DMS114 treated with DMSO at 0.1 percent for 48 hours (cell line): ENCODE measurements at regions not wholly inside any gene's neighbourhood (a gene's known extent, or its start where the extent isn't known, plus 50 kb on each side); places are given as distances from the start of the nearest gene placed in this dataset.
"Not testable (repeated sequence)": the region's sequence is repeated elsewhere in the genome, so short reads cannot be mapped to it uniquely, and the experiment has no call there.

Experiments
- DNase-seq: peaks from one replicate; lab custom pipeline; 2025; ENCODE audit not compliant: unreplicated experiment; lab: John Stamatoyannopoulos, UW

DNA sequence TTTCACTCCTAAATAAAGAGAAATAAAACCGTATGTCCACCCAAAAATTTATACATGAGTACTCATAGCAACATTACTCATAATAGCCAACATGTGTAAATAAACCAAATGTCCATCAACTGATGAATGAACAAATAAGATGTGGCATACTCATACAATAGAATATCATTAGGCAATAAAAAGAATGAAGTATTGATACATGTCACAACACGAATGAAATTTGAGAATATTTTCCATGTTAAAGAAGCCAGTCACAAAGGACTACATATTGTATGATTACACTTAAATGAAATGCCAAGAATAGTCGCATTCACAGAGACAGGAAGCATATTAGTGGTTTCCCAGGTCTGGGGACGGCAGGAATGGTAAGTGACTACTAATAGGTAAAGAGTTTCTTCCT is 869.2 kb downstream of the IGSF11 start:
- no peak for DNase-seq

DNA sequence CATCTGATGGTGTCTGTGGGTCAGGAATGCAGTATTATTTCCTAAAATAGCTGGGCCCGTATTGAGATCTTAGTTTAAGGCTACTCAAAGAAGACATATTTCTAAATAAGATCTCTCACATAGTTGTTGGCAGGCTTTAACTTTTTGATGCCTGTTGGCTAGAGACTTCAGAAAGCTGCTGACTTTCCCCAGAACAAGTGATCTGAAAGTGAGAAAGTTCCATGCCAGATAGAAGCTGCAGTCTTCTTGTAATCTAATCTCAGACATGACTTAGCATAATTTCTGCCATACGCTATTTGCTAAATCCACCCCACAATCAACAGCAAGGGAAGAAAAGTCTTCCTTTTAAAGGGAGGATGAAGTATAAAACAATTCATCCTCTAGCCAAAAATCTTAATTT is 867.1 kb downstream of the IGSF11 start:
- no peak for DNase-seq

DNA sequence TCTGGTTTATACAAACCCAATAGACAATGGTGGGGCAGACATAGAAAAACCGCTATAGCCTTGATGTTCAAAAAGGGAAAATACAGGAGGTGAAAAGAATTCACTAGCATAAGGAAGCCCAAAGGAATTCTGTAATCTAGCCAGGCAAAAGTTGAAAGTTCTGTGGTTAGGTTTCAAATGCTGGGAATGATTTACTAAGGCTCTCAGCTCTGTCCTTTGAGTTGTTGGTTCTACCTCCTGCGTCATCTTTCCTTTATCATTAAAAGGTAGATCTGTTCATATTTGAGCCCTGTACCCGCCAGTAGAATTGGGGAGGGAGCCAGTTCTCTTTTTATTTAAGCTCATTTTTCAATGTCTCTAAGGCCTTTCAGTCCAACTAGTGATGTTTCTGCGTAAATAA is 866.5 kb downstream of the IGSF11 start:
- no peak for DNase-seq

DNA sequence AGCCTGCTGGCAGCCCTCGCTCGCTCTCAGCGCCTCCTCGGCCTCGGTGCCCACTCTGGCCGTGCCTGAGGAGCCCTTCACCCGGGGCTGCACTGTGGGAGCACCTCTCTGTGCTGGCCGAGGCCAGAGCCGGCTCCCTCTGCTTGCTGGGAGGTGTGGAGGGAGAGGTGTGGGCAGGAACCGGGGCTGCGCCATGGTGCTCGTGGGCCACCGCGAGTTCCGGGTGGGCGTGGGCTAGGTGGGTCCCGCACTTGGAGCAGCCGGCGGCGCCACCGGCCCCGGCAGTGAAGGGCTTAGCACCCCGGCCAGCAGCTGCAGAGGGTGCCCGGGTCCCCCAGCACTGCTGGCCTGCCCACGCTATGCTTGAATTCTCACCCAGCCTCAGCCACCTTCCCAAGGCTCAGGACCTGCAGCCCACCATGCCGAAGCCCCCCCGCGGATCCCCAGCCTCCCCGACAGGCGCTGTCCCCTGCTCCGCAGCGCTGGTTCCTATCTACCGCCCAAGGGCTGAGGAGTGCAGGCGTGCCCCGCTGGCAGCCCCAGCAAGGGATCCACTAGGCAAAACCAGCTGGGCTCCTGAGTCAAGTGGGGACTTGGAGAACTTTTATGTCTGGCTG is 863.3 kb downstream of the IGSF11 start:
- no peak for DNase-seq

DNA sequence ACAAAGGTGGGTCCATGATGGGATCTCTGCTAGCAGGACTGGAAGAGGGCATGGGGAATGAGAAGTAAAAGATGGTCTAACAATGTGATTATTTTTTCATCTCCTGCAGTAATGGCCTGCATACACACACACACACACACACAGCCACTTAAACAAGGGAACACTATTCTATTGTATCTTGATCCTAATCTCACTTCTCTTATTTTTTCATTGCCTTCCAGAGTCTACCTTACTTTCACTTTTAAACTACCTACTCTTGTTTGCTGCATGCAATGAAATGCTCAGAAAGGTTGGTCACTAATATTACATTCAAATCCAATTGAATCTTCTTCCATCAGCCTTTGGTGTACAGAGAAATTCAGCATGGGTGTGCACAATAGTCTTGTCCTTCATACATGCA is 853.8 kb downstream of the IGSF11 start:
- DNase-seq: no peak

DNA sequence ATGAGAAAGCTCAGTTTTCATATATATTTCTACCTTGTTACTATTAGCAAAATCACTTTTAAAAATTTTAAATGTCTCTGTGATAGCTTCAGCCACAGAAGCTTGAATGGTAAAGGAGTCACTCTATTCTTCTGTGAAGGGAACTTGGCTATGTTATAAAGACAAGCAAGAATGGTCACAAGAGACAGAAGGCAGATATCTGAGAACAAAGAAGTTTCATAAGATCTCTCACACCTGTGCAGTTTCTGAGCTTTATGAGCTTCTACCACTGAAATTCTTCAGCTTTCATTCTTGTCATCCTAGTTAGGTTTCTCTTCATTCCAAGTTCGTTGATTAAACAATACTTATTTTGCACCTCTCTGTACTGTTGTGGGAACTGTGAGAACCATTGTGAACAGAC is 853.4 kb downstream of the IGSF11 start:
- no peak for DNase-seq

DNA sequence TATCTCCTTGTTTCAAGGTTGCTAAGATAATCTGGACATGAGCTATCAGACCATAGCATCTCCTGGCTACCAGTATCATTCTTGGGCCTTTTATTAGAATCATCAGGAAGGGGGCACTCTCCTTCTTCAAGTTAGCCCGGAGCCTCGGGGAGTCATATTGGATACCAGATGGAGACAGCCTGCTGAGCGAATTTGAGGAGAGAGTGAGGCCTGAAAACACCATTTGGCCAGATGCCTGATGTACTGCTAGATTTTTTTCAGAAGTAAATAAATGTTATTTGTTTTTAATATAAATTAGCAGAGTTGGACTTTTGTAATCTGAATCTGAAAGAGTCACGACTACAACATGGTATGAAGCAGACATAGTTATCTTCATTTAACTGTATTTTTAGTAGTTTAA is 848.6 kb downstream of the IGSF11 start:
- DNase-seq: no peak

DNA sequence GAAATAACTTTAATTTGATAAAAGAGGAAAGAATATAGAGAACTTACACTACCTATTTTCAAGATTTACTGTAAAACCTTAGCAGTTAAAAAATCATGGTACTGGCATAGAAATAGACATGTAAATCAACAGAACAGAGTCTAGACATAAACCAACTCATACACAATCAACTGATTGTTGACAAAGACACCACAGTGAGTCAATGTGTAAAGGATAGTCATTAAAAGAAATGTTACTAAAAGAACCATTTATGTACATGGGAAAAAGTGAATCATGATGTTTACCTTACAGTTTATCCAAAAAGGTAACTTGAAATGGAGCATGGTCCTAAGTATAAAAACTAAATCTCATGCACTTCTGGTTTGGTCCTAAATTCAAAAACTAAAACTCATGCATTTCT is 847.4 kb downstream of the IGSF11 start:
- no peak for DNase-seq

DNA sequence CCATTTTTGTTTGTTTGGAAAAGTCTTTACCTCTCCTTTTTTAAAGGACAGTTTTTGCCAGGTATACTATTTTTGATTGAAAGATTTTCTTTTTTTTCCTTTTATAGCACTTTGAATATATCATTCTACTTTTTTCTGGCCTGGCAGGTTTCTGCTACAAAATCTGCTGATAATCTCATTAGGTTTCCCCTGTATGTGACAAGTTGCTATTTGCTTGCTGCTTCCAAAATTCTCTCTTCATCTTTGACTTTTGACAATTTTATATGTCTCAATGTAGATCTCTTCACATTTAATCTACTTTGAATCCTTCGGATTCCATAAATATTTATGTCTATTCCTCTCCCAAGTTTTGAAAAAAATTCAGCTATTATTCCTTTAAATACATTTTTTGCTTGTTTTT is 838.5 kb downstream of the IGSF11 start:
- no peak for DNase-seq

DNA sequence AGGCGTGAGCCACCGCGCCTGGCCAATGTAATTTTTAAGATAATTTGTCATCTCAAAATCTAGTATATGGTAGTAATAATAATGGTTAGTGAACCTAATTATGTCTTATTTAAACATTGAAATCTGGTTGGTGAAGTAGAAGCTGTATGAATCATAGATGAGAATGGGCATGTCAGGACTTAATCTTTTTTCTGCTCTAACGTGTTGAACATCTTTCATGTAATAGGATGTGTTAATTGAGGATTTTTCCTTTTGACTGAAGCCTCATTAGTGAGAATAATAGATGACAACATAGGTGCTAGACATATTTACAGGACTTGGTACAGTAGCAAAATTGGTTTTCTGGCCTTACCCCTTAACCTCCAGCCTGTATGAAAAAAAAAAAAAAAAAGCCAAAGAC is 835.6 kb downstream of the IGSF11 start:
- DNase-seq: no peak

DNA sequence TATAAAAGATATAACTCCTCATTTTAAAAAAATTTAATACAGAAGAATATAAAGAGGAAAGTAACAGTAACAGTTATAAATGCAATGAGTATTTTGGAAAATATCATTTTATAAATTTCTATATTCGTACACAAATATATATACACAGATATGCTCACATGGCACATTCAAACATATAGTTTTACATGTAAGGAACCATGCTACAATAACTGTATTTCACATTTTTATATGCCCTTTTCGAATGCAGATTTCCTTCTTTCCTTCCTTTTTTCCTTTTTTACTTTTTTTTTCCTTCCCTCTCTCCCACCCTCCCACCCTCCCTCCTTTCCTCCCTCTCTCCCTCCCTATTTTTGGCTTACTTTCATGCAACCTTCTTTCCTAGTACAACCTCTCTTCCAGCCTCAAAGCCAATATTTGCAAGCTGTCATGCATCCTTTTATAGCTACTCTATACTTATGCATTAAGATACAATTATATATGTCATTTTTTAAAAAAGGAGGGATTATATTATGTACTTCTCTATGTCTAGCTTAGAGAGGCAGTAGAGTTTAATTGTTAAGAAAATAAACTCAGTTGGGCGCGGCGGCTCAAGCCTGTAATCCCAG is 830.5 kb downstream of the IGSF11 start:
- DNase-seq: no peak

DNA sequence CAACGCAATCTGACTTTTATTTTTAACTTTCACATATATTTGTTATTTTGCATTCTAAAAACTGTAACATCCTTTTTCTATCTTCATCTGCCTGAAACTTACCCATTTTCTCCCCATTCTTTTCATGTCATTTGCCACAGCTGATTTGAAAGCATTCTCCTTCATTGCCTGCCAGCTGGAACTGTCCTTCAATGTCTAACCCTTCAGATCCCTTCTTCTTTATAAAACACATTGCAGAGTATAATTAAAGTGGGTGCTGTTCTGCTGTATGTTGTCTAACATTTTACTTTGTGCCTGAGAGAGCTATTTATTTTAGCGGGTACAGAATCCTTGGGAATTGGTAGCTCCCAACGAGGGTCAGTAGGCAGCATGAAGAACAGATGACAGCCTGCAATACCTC is 827.4 kb downstream of the IGSF11 start:
- no peak for DNase-seq

DNA sequence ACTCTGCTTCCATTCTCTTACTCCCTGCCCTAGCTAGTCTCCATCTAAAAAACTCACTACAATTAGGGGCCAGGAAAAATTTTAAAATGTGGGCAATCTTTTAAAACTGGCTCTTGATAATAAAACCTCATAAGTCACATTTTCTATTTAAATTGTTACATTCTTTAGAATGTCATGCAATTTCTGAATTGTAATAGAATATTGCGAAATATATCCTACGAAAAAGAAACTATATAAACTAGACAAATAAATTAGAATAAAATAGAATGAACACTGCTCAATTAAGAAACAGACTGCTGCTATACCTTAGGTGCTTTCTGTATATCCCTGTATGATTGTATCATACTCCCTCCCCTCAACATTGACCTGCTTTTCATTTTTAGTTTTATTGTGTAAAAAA is 826.0 kb downstream of the IGSF11 start:
- no peak for DNase-seq

DNA sequence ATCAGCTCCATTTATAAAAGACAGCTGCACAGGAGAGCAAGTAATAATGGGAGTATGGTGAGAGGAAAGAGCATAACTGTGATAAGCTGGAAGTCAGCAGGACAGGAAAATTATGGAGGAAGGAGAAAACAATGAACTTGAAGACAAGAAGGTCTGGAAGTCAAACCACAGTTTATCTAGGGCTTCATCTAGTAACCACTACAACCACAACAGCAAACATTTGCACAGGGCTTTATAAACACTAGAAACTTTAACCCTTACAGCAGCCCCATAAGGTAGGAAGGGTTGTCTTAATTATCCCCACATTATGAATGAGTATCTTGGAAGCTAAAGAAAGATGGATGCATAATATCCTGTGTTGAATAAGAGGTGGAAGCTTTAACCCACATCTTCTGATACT is 820.8 kb downstream of the IGSF11 start:
- DNase-seq: no peak

DNA sequence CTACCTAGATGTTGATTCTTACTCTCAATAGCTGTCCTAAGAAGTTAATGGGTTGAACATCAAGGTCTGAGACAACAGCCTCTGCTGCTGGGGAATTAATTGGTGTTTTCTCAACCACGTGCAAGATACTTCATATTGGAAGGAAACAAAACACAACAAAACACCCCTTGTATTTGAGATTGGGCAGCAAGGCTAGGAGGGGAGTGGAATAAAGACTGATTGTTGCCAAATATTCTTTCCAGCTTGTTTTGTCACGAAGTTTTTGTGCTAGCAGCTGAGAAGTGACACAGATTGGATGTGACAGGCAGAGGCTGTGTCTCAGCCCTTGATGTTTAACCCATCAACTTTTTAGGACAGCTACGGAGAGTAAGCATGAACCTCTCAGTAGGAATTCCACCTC is 808.4 kb downstream of the IGSF11 start:
- DNase-seq: no peak

DNA sequence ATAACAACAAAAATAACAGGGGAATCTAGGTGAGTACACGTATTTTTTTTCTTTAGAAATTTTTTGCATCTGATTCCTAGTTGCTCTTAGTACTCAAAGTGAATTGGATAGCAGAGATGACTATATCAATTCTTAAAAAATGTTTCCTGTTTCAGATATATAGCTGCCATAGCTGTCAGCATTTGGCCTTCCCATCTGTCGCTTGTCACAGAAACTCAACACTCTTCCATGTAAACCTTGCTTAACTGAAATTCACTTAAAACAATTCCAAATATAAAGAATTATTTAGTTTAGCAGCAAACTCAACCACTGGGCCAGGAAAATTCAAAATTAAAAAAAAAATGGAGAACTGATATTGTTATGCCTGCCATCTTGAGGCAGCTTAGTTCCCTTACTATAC is 807.5 kb downstream of the IGSF11 start:
- DNase-seq: no peak

DNA sequence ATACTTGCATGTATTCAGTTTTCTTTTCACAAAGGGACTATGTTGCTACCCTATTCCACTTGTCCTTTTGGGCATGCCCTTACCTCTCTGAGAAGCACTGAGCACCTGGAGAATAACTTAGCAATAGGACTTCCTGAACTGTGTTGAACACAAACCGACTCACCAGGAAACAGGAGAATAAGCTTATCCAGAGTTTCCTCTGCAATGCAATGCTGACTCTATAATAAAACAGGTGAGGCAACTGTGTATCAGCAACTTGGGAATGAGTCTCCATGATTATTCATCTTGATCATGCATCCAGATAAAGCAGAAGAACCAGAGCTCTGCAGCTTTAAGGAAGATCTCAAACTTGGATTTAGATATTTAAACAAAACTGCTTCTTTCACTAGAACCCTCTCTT is 806.5 kb downstream of the IGSF11 start:
- no peak for DNase-seq

DNA sequence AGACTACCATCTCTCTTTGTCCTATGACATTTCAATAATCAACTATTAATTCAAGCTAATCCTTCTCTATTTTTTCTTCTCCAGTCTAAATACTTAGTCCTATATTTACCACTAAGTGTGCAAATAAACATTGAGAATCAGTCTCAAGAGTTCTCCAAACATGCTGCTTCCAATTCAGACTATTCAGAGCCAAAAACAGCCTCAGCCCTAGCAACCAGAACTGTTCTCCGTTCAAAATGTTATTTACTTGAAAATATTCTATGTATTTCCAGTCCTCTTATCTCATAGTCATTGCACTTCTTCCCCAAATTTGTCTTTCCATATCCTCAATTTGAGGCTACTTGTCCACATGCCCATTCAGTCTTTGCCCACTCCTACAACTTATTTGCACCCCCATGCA is 805.5 kb downstream of the IGSF11 start:
- DNase-seq: no peak

DNA sequence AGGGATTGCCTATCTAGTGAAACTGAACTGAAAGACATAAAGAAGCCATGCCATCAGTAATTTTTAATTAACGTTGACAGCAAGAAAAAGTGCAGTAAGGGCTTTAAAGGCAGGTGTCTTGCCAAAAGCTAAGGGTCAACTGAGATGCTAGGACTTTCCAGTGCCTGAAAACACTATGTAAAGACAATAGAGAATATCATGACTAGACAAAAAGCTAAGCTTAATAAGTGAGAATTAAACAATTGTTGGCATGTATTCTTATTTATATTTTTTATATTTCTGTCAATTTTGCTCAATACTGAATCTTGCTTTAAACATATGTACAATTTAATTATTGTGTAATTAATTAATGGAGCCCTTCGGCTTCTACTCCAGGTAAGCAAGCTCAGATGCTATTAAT is 803.1 kb downstream of the IGSF11 start:
- DNase-seq: no peak

DNA sequence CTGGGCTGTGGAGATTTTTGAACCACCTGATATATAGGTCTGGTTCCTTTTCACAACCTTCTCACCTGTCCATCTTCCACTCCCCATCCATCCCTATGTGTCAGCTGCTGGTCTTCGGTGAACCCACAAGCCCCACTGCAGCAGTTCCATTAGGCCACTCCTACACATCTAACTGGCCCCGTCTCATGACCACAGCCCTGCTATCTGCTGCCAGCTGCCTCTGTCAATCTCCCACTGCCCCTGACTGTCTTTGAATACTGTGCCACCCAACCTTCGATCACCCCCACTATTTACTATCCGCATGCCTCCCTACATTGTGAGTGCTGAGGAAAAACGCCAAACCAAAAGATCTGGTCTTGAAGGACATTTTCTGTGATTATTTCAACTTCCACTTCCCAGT is 795.4 kb downstream of the IGSF11 start:
- no peak for DNase-seq

DNA sequence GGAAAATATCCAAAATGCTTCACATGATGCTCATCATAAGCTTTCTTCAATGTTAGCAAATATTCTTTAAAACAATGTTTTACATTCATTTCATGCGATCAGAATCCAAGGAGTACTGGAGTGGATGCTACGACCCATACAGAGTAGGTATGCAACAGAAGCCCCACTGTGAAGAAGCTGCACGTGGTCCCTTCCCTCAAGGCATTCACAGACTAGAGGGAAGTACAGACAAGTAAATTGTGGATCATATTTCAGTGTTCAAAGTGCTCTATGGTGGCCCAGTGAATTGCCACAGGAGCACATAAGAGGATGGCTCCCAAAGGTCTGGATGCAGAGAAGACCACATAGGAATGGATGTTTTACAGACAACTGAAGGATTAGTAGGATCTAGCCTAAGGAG is 789.9 kb downstream of the IGSF11 start:
- DNase-seq: no peak

DNA sequence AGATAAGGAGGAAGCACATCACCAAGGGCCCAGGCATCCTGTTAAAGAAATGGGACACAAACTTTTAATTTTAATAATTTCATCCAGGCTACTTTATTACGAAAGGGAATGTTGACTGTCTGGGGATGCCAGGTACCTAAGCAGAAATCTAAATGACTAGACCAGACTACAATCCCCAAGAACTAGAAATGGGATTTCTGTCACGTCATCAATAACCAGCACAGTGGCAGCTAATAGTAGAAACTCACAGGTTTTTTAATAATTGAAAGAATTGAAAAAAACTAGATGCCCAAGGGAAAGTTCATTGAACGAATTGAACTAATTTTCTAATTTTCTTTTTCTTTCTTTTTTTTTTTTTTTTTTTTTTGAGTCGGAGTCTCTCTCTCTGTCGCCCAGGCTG is 789.3 kb downstream of the IGSF11 start:
- no peak for DNase-seq

DNA sequence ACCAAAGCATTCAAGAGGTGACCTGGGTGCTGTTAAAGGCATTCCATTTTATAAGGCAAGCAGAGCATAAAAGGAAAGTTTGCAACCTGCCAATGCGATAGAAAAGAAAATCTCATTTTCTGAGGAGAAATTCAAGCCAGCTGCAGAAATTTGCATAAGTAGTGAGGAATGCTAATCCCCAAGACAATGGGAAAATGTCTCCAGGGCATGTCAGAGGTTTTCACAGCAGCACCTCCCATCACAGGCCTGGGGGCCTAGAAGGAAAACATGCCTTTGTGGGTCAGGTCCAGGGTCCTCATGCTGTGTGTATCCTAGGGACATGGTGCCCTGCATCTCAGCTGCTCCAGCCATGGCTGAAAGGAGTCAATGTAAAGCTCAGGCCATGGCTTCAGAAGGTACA is 775.8 kb downstream of the IGSF11 start:
- DNase-seq: not testable (repeated sequence)
